HG03354 (cell line): ENCODE measurements at regions not wholly inside any gene's neighbourhood (a gene's known extent, or its start where the extent isn't known, plus 50 kb on each side); places are given as distances from the start of the nearest gene placed in this dataset.

Source experiments
- ATAC-seq: cut with Tn5 transposase; IDR thresholded peaks from one replicate; pipeline ENCODE4 v1.9.1; 2021; ENCODE audit warnings: mild to moderate bottlenecking; ENCODE audit not compliant: unreplicated experiment, poor library complexity, severe bottlenecking

GRCh38 chr5:44663991-44664710 lies 144.6 kb upstream of the MRPS30 start:
- no peak for ATAC-seq

- ATAC-seq: no peak
Observed at GRCh38 chr5:44661851-44662250, 146.9 kb upstream of the MRPS30 start.

GRCh38 chr5:44660251-44660650 lies 148.5 kb upstream of the MRPS30 start:
- no peak for ATAC-seq

- ATAC-seq: no peak
Observed at GRCh38 chr5:44659334-44659733, 149.4 kb upstream of the MRPS30 start.

- no peak for ATAC-seq
Observed at GRCh38 chr5:44652674-44653073, 156.1 kb upstream of the MRPS30 start.

- ATAC-seq: no peak
Observed at GRCh38 chr5:44646016-44646415, 162.7 kb upstream of the MRPS30 start.

- ATAC-seq: no peak
Observed at GRCh38 chr5:44645502-44645901, 163.2 kb upstream of the MRPS30 start.

- ATAC-seq: no peak
Observed at GRCh38 chr5:44644628-44645027, 164.1 kb upstream of the MRPS30 start.

- ATAC-seq: no peak
Observed at GRCh38 chr5:44641820-44642219, 166.9 kb upstream of the MRPS30 start.

- no peak for ATAC-seq
Observed at GRCh38 chr5:44640945-44641456, 167.7 kb upstream of the MRPS30 start.

- no peak for ATAC-seq
Observed at GRCh38 chr5:44637916-44638869, 170.6 kb upstream of the MRPS30 start.

- ATAC-seq: no peak
Observed at GRCh38 chr5:44632344-44632743, 176.4 kb upstream of the MRPS30 start.

- no peak for ATAC-seq
Observed at GRCh38 chr5:44626846-44627245, 181.9 kb upstream of the MRPS30 start.

- ATAC-seq: no peak
Observed at GRCh38 chr5:44622331-44622730, 186.4 kb upstream of the MRPS30 start.

- no peak for ATAC-seq
Observed at GRCh38 chr5:44619875-44620610, 188.7 kb upstream of the MRPS30 start.

- ATAC-seq: no peak
Observed at GRCh38 chr5:44614845-44615244, 193.9 kb upstream of the MRPS30 start.

GRCh38 chr5:44613936-44614335 lies 194.8 kb upstream of the MRPS30 start:
- ATAC-seq: no peak

GRCh38 chr5:44605926-44606325 lies 202.8 kb upstream of the MRPS30 start:
- no peak for ATAC-seq

- no peak for ATAC-seq
Observed at GRCh38 chr5:44603496-44604272, 205.1 kb upstream of the MRPS30 start.
